GM18507 (cell line): ENCODE measurements at regions not wholly inside any gene's neighbourhood (a gene's known extent, or its start where the extent isn't known, plus 50 kb on each side); places are given as distances from the start of the nearest gene placed in this dataset.

Source experiments
- DNase-seq: peaks from one replicate; pipeline ENCODE4 v3.0.0; 2011; ENCODE audit warnings: low read depth; ENCODE audit not compliant: insufficient read length; ENCODE audit errors: extremely low spot score
- FAIRE-seq: peaks from 2 replicates; lab custom pipeline; 2011; peaks lifted over from hg19 to GRCh38; lab: Jason Lieb, UNC

- DNase-seq, result no peak
- no peak for FAIRE-seq
Observed at GRCh38 chr10:128860574-128860973, 606.5 kb upstream of the MGMT start.

DNA sequence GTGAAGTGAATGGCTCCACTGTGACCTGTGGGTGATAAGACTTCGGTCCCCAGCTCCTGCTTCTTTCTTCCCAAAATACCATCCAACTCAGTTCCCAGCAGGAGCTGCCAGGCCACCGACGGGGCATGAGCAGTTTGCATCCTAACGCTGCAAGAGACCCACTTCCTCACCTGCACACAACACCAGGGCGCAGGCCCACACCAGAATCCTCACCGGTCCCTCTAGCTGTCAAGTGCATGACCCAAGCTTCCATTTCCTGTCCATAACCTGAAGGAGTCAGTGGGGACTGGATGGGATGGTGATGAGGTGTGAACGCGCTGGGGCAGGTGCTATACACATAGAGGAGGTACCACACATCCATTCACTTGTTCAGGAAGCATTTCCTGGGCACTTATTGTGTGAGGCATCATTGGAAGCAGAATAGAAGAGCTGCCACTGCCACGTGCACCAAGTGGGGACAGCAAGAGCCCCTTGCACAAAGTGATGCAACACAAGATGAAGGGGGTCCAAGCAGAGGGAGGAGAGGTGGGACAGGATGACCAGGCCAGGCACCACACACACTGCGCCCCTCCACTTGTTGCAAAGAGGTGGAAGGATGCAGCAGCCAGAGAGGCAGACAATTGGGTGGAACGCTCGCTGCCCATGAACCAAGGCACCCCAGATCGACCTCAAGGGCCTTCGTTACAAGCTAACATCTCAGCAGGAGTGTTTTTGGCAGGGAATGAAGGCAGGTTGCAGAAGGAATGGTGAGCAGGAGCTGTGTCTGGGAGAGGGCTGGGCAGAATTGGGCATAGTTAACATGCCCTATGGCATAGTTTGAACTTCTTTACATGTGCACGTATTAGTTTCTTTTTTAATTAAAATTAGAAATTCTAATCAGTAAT, 605.8 kb upstream of the MGMT start:
- FAIRE-seq (no peak), DNase-seq (no peak)

- DNase-seq (no peak), FAIRE-seq (no peak)
Observed at GRCh38 chr10:128863411-128863810, 603.6 kb upstream of the MGMT start.

DNA sequence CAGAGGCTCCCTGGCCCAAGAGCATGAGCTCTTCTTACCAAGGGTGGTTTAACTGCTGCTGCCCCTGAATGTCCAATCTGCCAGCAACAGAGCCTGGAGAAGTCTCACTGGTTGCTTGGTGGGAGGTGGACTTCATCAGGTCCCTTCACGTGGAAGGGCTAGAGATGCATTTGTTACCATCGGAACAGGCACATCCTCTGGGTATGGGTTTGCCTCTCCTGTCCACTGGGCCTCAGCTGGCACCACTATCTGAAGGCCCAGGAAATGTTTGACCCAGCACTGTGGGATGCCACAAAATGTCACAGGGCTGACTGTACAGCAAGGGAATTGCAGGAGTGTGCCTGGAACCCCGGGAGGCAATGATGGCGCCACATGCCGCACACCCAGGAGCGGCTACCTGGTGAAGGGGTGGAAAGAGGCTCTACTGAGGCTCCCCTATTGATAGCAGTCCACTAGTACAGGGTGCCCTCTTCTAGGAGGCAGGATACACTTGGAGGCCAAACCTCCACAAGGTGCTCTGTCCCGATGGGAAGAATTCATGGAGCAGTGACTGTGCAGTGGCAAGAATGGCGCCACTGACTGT, 603.1 kb upstream of the MGMT start:
- DNase-seq (no peak), FAIRE-seq (no peak)

- no peak for FAIRE-seq
- DNase-seq, result no peak
Observed at GRCh38 chr10:128864554-128865295, 602.3 kb upstream of the MGMT start.

GRCh38 chr10:128865436-128866195, 601.4 kb upstream of the MGMT start:
- no peak for DNase-seq
- no peak for FAIRE-seq

- DNase-seq, result no peak
- no peak for FAIRE-seq
Observed at GRCh38 chr10:128866551-128866950, 600.5 kb upstream of the MGMT start.

DNA sequence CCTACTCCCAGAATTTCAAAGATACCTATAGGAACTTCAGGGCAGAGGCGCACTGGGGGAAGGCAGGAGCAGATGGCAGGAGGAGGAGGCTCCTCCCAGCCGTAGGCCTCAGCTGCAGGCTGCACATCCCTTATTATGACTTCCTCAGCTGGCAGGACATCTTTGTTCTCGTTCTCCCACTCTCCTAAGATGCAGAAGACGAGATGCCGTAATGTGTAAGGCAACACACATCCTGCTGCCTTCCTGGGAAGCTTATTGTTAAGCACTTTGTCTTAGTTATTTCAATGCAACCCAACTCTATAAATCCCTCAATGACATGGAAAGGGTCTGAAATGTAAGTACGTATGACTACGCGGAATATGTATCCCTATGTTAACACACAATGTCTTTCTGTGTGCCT, 599.8 kb upstream of the MGMT start:
- FAIRE-seq (no peak), DNase-seq (no peak)

DNA sequence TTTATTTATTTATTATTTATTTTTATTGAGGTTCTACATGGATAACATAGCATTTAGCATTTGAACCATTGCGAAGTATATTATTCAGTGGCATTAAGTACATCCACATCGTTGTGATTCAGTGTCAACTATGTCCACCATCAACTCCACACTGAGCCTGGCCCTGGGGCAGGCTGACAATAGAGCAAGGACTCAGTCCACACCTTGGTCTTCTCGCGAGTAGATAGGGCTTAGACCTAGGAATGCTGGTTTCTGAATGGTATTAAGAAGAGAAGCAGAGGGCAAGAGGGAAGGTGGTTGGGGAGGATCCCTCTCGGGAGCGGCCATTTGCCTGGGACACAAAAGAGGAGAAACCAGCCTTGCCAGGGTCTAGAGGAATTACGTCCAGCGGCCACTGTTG, 599.2 kb upstream of the MGMT start:
- FAIRE-seq (no peak), DNase-seq (no peak)

DNA sequence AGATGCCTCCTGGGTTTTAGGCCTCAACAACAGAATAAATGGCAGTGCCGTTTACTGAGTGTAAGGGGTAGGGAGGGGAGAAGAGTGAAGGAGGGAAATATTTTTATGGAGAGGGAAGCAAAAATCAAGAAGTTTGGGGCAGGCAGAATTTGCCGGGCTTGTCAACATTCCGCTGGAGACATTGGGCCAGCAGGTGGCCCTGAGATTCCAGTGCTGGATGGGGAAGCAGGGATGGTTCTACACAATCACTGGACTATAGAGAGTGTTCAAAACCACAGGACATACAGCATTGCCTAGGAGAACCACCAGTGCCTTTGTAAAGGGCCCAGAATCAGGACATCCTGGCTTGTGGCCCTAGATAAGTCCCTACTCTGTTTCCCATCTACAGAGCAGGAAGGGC, 598.6 kb upstream of the MGMT start:
- FAIRE-seq, result no peak
- no peak for DNase-seq

DNA sequence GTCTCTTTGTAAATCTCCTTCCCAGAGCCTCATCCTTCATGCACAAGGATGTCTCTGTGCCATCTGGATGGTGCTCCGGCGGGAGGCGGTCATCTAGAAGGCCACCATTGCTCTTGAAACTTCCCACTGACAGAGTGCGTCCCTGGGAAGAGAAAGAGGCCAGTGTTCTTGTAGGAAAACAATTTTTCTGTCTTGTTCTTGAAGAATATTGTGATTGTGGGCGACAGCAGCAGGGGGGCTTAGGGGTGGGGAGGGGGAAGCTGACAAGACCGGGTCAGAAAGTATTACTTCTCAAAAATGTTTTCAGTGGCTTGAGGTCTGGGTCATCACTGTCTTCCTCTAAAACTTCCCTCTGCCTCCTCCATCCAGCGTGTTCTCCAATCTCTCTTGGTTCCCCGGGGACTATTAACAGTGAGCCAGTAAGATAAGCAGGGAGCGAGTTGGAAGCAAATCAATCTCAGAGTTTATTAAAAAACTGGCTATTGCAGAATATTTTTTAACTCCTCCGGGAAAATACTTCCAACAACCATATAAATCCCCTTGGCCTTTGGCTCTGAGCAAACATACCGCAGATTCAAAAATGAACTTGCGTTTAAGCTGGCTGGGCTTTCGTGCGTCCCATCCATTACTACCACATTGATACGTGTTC, 597.8 kb upstream of the MGMT start:
- FAIRE-seq (no peak), DNase-seq (no peak)

GRCh38 chr10:128870830-128871597, 596.0 kb upstream of the MGMT start:
- FAIRE-seq, result no peak
- DNase-seq, result no peak

- DNase-seq (no peak), FAIRE-seq (no peak)
Observed at GRCh38 chr10:128871671-128872231, 595.3 kb upstream of the MGMT start.

GRCh38 chr10:128873411-128874054, 593.5 kb upstream of the MGMT start:
- FAIRE-seq (no peak), DNase-seq (no peak)

DNA sequence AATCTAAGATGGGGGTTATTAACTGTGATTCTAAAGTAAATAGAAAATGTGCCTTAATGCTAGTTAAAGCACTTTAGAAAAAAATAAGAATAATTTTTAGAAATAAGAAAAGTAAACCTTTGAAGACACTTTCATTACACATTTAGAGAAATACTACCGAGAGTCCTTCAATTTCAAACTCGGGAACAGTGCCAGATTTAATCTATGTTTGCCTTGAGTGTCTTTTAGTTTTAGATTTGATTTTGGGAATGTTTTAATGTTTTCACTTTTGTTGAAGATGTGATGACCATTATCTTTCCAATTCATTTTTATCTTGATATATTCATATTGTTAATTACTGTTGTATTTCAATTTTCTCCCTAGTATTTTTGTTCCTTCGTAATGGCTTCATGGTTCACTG, 592.7 kb upstream of the MGMT start:
- FAIRE-seq, result no peak
- no peak for DNase-seq

GRCh38 chr10:128875030-128875744, 591.9 kb upstream of the MGMT start:
- DNase-seq (no peak), FAIRE-seq (no peak)

- no peak for FAIRE-seq
- no peak for DNase-seq
Observed at GRCh38 chr10:128875956-128876736, 590.9 kb upstream of the MGMT start.
